ENCODE measurements at regions not wholly inside any gene's neighbourhood (a gene's known extent, or its start where the extent isn't known, plus 50 kb on each side); places are given as distances from the start of the nearest gene placed in this dataset.
"Not testable (repeated sequence)": the region's sequence is repeated elsewhere in the genome, so short reads cannot be mapped to it uniquely, and the experiment has no call there.

- Histone ChIP-seq H3K36me3 (ENCODE audit: control insufficient read depth in 2 of 2, insufficient read depth in 2 of 2, low read length in 1 of 2) (no peaks in the 10 kb centered on the region), H3K4me1 (ENCODE audit: control insufficient read depth in 2 of 2, insufficient read depth in 2 of 2, low read length in 1 of 2) (no peaks in the 10 kb centered on the region), H3K4me3 (ENCODE audit: low read depth in 1 of 2, low read length in 2 of 2) (no peak overlapping the region), H3K27me3 (ENCODE audit: control insufficient read depth in 1 of 2, insufficient read depth in 2 of 2, low read length in 2 of 2) (no peaks in the 10 kb centered on the region), H3K27ac (ENCODE audit: low read depth in 2 of 2, low read length in 1 of 2) (no peak overlapping the region), H3K9me3 (ENCODE audit: control insufficient read depth in 2 of 2, insufficient read depth in 1 of 2, low read depth in 1 of 2, low read length in 1 of 2) (no peaks in the 10 kb centered on the region)
- WGBS, 2 donors, result 19 to 22% methylated on average over 1 of the region's 1 CpG
Observed at GRCh38 chr12:14072987-14073386, 91.6 kb upstream of the GRIN2B start.

GRCh38 chr12:14075797-14076393 lies 94.5 kb upstream of the GRIN2B start:
- 64 to 80% methylated on average over 2 of the region's 2 CpGs for WGBS, 2 donors

GRCh38 chr12:14076538-14076937 lies 95.1 kb upstream of the GRIN2B start:
- 83 to 88% methylated on average over 1 of the region's 1 CpG for WGBS, 2 donors
- Histone ChIP-seq H3K27ac (ENCODE audit: low read depth in 2 of 2, low read length in 1 of 2) (no peak overlapping the region), H3K27me3 (ENCODE audit: control insufficient read depth in 1 of 2, insufficient read depth in 2 of 2, low read length in 2 of 2) (no peaks in the 10 kb centered on the region), H3K9me3 (ENCODE audit: control insufficient read depth in 2 of 2, insufficient read depth in 1 of 2, low read depth in 1 of 2, low read length in 1 of 2) (no peaks in the 10 kb centered on the region), H3K36me3 (ENCODE audit: control insufficient read depth in 2 of 2, insufficient read depth in 2 of 2, low read length in 1 of 2) (no peaks in the 10 kb centered on the region), H3K4me1 (ENCODE audit: control insufficient read depth in 2 of 2, insufficient read depth in 2 of 2, low read length in 1 of 2) (no peaks in the 10 kb centered on the region), H3K4me3 (ENCODE audit: low read depth in 1 of 2, low read length in 2 of 2) (no peak overlapping the region)

More at GRCh38 chr12:14075797-14076393, 94.5 kb upstream of the GRIN2B start:
- no peaks in the 10 kb centered on the region for H3K27me3 ChIP-seq (ENCODE audit: control insufficient read depth in 1 of 2, insufficient read depth in 2 of 2, low read length in 2 of 2)
- H3K9me3 ChIP-seq (ENCODE audit: control insufficient read depth in 2 of 2, insufficient read depth in 1 of 2, low read depth in 1 of 2, low read length in 1 of 2), result no peaks in the 10 kb centered on the region
- H3K4me3 ChIP-seq (ENCODE audit: low read depth in 1 of 2, low read length in 2 of 2), result no peak overlapping the region
- no peaks in the 10 kb centered on the region for H3K36me3 ChIP-seq (ENCODE audit: control insufficient read depth in 2 of 2, insufficient read depth in 2 of 2, low read length in 1 of 2)
- no peak overlapping the region for H3K27ac ChIP-seq (ENCODE audit: low read depth in 2 of 2, low read length in 1 of 2)
- H3K4me1 ChIP-seq (ENCODE audit: control insufficient read depth in 2 of 2, insufficient read depth in 2 of 2, low read length in 1 of 2), result no peaks in the 10 kb centered on the region

GRCh38 chr12:14086838-14087237 lies 105.4 kb upstream of the GRIN2B start:
- no peak overlapping the region for H3K27ac ChIP-seq (ENCODE audit: low read depth in 2 of 2, low read length in 1 of 2)
- no peaks in the 10 kb centered on the region for H3K4me1 ChIP-seq (ENCODE audit: control insufficient read depth in 2 of 2, insufficient read depth in 2 of 2, low read length in 1 of 2)
- H3K9me3 ChIP-seq (ENCODE audit: control insufficient read depth in 2 of 2, insufficient read depth in 1 of 2, low read depth in 1 of 2, low read length in 1 of 2), result no peaks in the 10 kb centered on the region
- no peaks in the 10 kb centered on the region for H3K27me3 ChIP-seq (ENCODE audit: control insufficient read depth in 1 of 2, insufficient read depth in 2 of 2, low read length in 2 of 2)
- H3K4me3 ChIP-seq (ENCODE audit: low read depth in 1 of 2, low read length in 2 of 2), result no peak overlapping the region
- H3K36me3 ChIP-seq (ENCODE audit: control insufficient read depth in 2 of 2, insufficient read depth in 2 of 2, low read length in 1 of 2), result no peaks in the 10 kb centered on the region

GRCh38 chr12:14099994-14100393 lies 118.6 kb upstream of the GRIN2B start:
- H3K4me3 ChIP-seq (ENCODE audit: low read depth in 1 of 2, low read length in 2 of 2), result no peak overlapping the region
- WGBS, 2 donors, result 65 to 68% methylated on average over 3 of the region's 3 CpGs
- H3K27ac ChIP-seq (ENCODE audit: low read depth in 2 of 2, low read length in 1 of 2), result no peak overlapping the region
- H3K4me1 ChIP-seq (ENCODE audit: control insufficient read depth in 2 of 2, insufficient read depth in 2 of 2, low read length in 1 of 2), result no peaks in the 10 kb centered on the region
- H3K27me3 ChIP-seq (ENCODE audit: control insufficient read depth in 1 of 2, insufficient read depth in 2 of 2, low read length in 2 of 2), result no peaks in the 10 kb centered on the region
- H3K36me3 ChIP-seq (ENCODE audit: control insufficient read depth in 2 of 2, insufficient read depth in 2 of 2, low read length in 1 of 2), result no peaks in the 10 kb centered on the region
- peaks cover 0 to 3% of the 10 kb centered on the region in 2 donors for H3K9me3 ChIP-seq (ENCODE audit: control insufficient read depth in 2 of 2, insufficient read depth in 1 of 2, low read depth in 1 of 2, low read length in 1 of 2)

DNA sequence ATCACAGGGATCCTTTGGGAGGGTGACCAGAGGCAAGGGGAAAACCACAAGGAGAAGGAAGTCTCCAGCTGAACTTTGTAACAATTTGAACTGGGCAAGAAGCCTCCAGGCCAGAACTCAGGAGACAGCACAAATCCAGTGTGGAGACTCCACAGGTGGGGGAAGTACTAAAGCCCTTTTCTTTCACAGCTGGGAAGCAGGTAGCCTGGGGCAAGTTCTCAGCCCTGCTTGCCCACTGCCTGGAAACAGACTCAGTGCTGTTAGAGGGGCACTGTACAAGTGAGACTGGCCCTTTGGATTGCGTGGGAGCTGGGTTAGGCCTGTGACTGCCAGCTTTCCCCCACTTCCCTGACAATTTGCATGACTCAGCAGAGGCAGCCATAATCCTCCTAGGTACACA lies 120.2 kb upstream of the GRIN2B start:
- H3K36me3 ChIP-seq (ENCODE audit: control insufficient read depth in 2 of 2, insufficient read depth in 2 of 2, low read length in 1 of 2); H3K4me1 ChIP-seq (ENCODE audit: control insufficient read depth in 2 of 2, insufficient read depth in 2 of 2, low read length in 1 of 2); H3K27me3 ChIP-seq (ENCODE audit: control insufficient read depth in 1 of 2, insufficient read depth in 2 of 2, low read length in 2 of 2); H3K4me3 ChIP-seq (ENCODE audit: low read depth in 1 of 2, low read length in 2 of 2); H3K27ac ChIP-seq (ENCODE audit: low read depth in 2 of 2, low read length in 1 of 2); H3K9me3 ChIP-seq (ENCODE audit: control insufficient read depth in 2 of 2, insufficient read depth in 1 of 2, low read depth in 1 of 2, low read length in 1 of 2): not testable (repeated sequence)
- 93 to 100% methylated on average over 1 of the region's 1 CpG for WGBS, 2 donors

DNA sequence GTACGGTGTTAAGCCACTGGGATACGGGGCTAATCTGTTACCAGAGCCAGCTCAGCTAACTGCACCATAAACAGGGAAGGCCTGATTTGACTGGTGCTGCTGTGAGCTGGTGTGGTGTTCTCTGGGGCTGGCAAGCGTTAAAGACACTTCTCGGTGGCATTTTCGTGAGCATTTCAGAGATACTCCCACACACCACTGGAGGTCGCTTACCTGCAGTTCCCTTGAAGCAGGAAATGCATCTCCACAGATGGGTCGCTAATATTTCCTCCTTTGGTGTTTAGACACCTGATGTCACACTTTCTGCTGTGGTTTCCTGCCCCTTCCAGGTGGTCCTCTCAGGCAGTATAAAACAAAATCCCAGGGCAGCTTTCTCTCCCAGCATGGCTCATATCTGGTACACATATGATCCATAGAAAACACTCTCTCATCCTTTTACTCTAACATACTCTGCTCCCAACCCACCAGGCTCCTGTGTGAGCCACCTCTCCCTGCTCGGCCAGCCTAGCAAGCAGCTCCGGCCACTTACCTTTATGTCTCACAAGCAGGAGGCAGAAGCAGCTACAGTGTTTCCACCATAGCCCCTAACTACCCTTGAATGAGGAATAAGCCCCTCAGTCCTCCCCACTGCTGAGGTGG lies 129.9 kb upstream of the GRIN2B start:
- H3K27ac ChIP-seq (ENCODE audit: low read depth in 2 of 2, low read length in 1 of 2), result no peak overlapping the region
- H3K4me3 ChIP-seq (ENCODE audit: low read depth in 1 of 2, low read length in 2 of 2), result no peak overlapping the region
- no peaks in the 10 kb centered on the region for H3K4me1 ChIP-seq (ENCODE audit: control insufficient read depth in 2 of 2, insufficient read depth in 2 of 2, low read length in 1 of 2)
- H3K9me3 ChIP-seq (ENCODE audit: control insufficient read depth in 2 of 2, insufficient read depth in 1 of 2, low read depth in 1 of 2, low read length in 1 of 2), result no peaks in the 10 kb centered on the region
- no peaks in the 10 kb centered on the region for H3K27me3 ChIP-seq (ENCODE audit: control insufficient read depth in 1 of 2, insufficient read depth in 2 of 2, low read length in 2 of 2)
- H3K36me3 ChIP-seq (ENCODE audit: control insufficient read depth in 2 of 2, insufficient read depth in 2 of 2, low read length in 1 of 2), result no peaks in the 10 kb centered on the region
- 36 to 38% methylated on average over 9 of the region's 9 CpGs for WGBS, 2 donors

DNA sequence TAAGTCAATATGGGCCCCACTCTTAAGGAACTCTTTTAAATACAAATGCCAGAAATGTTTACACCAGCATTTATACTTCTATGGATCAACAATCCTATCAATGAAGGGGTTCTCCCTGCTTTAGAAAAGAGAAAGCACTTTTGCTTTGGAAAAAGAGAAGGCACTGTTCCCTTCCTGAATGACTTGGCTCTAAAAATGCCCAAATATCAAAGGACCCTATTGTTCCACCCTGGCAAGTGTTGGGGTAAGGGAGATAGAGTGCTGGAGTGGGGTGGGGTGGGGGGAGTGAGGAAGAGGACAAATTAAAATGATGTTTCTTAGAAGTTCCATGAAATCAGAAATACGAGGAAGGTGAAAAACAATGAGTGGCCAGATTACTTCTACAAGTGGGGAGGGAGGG lies 131.6 kb upstream of the GRIN2B start:
- WGBS, 2 donors, result 55 to 59% methylated on average over 1 of the region's 1 CpG
- no peak overlapping the region for H3K4me3 ChIP-seq (ENCODE audit: low read depth in 1 of 2, low read length in 2 of 2)
- H3K4me1 ChIP-seq (ENCODE audit: control insufficient read depth in 2 of 2, insufficient read depth in 2 of 2, low read length in 1 of 2), result no peaks in the 10 kb centered on the region
- H3K9me3 ChIP-seq (ENCODE audit: control insufficient read depth in 2 of 2, insufficient read depth in 1 of 2, low read depth in 1 of 2, low read length in 1 of 2), result peaks cover 0 to 2% of the 10 kb centered on the region in 2 donors
- H3K36me3 ChIP-seq (ENCODE audit: control insufficient read depth in 2 of 2, insufficient read depth in 2 of 2, low read length in 1 of 2), result no peaks in the 10 kb centered on the region
- H3K27me3 ChIP-seq (ENCODE audit: control insufficient read depth in 1 of 2, insufficient read depth in 2 of 2, low read length in 2 of 2), result no peaks in the 10 kb centered on the region
- H3K27ac ChIP-seq (ENCODE audit: low read depth in 2 of 2, low read length in 1 of 2), result no peak overlapping the region

DNA sequence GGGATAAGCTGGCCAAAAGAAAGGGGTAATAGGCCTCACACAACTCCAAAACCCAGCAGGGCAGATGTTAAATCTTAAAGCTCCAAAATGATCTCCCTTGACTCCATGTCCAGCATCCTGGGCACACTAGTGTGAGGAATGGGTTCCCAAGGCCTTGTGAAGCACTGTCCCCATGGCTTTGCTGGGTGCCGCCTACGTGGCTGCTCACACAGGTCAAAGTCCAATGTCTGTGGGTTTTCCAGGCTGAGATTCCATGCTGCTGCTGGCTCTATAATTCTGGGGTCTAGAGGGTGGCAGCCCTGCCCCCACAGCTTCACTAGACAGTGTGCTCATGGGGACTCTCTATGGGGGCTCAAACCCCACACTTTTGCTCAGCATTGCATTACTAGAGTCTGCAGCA lies 145.3 kb upstream of the GRIN2B start:
- no peaks in the 10 kb centered on the region for H3K4me1 ChIP-seq (ENCODE audit: control insufficient read depth in 2 of 2, insufficient read depth in 2 of 2, low read length in 1 of 2)
- 70 to 95% methylated on average over 2 of the region's 2 CpGs for WGBS, 2 donors
- no peak overlapping the region for H3K4me3 ChIP-seq (ENCODE audit: low read depth in 1 of 2, low read length in 2 of 2)
- H3K27me3 ChIP-seq (ENCODE audit: control insufficient read depth in 1 of 2, insufficient read depth in 2 of 2, low read length in 2 of 2), result no peaks in the 10 kb centered on the region
- no peaks in the 10 kb centered on the region for H3K36me3 ChIP-seq (ENCODE audit: control insufficient read depth in 2 of 2, insufficient read depth in 2 of 2, low read length in 1 of 2)
- no peak overlapping the region for H3K27ac ChIP-seq (ENCODE audit: low read depth in 2 of 2, low read length in 1 of 2)
- H3K9me3 ChIP-seq (ENCODE audit: control insufficient read depth in 2 of 2, insufficient read depth in 1 of 2, low read depth in 1 of 2, low read length in 1 of 2), result no peaks in the 10 kb centered on the region

DNA sequence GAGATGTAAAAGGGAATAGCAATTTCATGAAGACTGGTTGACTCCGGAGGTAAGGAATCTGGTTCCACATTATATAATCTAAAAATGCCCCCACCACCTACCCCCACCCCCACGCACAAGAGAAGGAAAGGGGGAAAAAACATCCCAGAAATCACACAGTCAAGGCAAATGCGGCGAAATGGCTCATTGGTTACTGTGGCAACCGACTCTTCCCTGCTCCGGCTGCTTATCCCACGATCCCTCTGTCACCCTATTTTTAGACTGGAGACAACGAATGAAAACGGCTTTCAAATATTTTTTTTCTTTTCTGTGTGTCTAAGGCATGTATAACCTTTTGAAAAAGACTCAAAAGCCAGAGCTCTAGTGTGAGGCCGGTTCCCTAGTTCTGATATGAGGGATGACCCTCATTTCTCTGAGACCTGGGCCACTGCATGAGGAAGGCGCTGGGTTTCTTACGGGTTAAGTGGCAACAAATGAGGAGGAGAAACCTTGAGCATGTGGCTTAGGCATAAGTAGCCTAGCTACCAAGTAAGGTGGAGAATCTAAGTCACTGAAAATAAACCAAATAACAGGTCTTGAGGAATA lies 148.3 kb upstream of the GRIN2B start:
- Histone ChIP-seq H3K36me3 (ENCODE audit: control insufficient read depth in 2 of 2, insufficient read depth in 2 of 2, low read length in 1 of 2) (no peaks in the 10 kb centered on the region), H3K9me3 (ENCODE audit: control insufficient read depth in 2 of 2, insufficient read depth in 1 of 2, low read depth in 1 of 2, low read length in 1 of 2) (no peaks in the 10 kb centered on the region), H3K27ac (ENCODE audit: low read depth in 2 of 2, low read length in 1 of 2) (no peak overlapping the region), H3K27me3 (ENCODE audit: control insufficient read depth in 1 of 2, insufficient read depth in 2 of 2, low read length in 2 of 2) (no peaks in the 10 kb centered on the region), H3K4me1 (ENCODE audit: control insufficient read depth in 2 of 2, insufficient read depth in 2 of 2, low read length in 1 of 2) (no peaks in the 10 kb centered on the region), H3K4me3 (ENCODE audit: low read depth in 1 of 2, low read length in 2 of 2) (no peak overlapping the region)
- 77% methylated on average over 12 of the region's 12 CpGs for WGBS, 2 donors
